Prostate gland (tissue), 2 donors: ENCODE measurements at regions not wholly inside any gene's neighbourhood (a gene's known extent, or its start where the extent isn't known, plus 50 kb on each side); places are given as distances from the start of the nearest gene placed in this dataset.

Source experiments
- POLR2A ChIP-seq: fragments of 450-650 bp; IDR thresholded peaks from one replicate; pipeline ENCODE4 v1.6.1; 2016; ENCODE audit warnings: antibody characterized with exemption, mild to moderate bottlenecking
- POLR2AphosphoS5 ChIP-seq: sonication (generic); formaldehyde crosslinking; IDR thresholded peaks from one replicate; pipeline ENCODE4 v1.6.1; 2017; ENCODE audit warnings: antibody characterized with exemption
- TF ChIP-seq, protein P1 (sequence below), 4 experiments: fragments of 200-600 bp in 2 of 4; fragments of 450-650 bp in 2 of 4; sonication (generic) in 2 of 4; IDR thresholded peaks; 1 replicate in 3 of 4; 2 replicates in 1 of 4; pipeline ENCODE4 v1.5.1; 2016 to 2019; ENCODE audit warnings: antibody characterized with exemption in 4 of 4, mild to moderate bottlenecking in 2 of 4, moderate library complexity in 2 of 4

DNA sequence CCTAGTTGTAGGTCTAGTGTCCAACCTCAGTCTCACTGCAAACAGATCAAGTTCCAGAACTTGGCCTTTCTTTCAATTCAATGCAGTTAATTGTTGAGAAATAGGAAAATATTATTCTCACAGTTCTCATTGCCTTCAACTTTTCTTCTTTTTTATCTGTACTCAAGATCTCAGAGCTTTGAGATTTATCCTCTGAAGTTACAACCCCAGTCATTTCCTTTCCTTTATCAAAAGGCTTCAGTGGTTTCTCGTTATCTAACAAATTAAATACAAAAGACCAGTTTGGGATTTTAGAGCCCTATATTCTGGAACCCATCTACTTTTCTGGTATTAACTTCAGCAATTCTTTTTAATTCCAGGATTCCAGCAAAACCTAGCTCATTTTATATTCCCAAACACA is 130.2 kb downstream of the TMA16 start:
- TF ChIP-seq POLR2A (no peak), POLR2AphosphoS5 (no peak)
- TF ChIP-seq, protein P1, sequence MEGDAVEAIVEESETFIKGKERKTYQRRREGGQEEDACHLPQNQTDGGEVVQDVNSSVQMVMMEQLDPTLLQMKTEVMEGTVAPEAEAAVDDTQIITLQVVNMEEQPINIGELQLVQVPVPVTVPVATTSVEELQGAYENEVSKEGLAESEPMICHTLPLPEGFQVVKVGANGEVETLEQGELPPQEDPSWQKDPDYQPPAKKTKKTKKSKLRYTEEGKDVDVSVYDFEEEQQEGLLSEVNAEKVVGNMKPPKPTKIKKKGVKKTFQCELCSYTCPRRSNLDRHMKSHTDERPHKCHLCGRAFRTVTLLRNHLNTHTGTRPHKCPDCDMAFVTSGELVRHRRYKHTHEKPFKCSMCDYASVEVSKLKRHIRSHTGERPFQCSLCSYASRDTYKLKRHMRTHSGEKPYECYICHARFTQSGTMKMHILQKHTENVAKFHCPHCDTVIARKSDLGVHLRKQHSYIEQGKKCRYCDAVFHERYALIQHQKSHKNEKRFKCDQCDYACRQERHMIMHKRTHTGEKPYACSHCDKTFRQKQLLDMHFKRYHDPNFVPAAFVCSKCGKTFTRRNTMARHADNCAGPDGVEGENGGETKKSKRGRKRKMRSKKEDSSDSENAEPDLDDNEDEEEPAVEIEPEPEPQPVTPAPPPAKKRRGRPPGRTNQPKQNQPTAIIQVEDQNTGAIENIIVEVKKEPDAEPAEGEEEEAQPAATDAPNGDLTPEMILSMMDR (IDR thresholded peaks at IDR 0.05) = no peak
